Mucosa of descending colon (tissue), 3 donors: ENCODE measurements at regions not wholly inside any gene's neighbourhood (a gene's known extent, or its start where the extent isn't known, plus 50 kb on each side); places are given as distances from the start of the nearest gene placed in this dataset.

Experiments
- ATAC-seq: fragments of 200-7000 bp; cut with Tn5 transposase; one replicate; pipeline ENCODE4 v1.9.1; 2020; ENCODE audit warnings: mild to moderate bottlenecking, moderate library complexity
- DNase-seq, 3 donors: peaks; one replicate each; pipeline ENCODE4 v3.0.0-alpha.2; 2020
- H3K36me3 ChIP-seq: fragments of 200-600 bp; one replicate; pipeline ENCODE4 v1.8.0; 2021; ENCODE audit warnings: low read depth, mild to moderate bottlenecking
- H3K4me1 ChIP-seq: fragments of 200-600 bp; one replicate; pipeline ENCODE4 v1.8.0; 2021; ENCODE audit warnings: low read depth, mild to moderate bottlenecking
- H3K4me3 ChIP-seq: fragments of 200-600 bp; one replicate; pipeline ENCODE4 v1.8.0; 2021; ENCODE audit warnings: mild to moderate bottlenecking
- H3K9me3 ChIP-seq: fragments of 200-600 bp; one replicate; pipeline ENCODE4 v1.8.0; 2021; ENCODE audit warnings: mild to moderate bottlenecking
- CTCF ChIP-seq: fragments of 200-600 bp; IDR thresholded peaks from one replicate; pipeline ENCODE4 v1.8.0; 2022; ENCODE audit warnings: antibody characterized with exemption, mild to moderate bottlenecking
- intact Hi-C, 2 donors: fragments of 100-400 bp; cut with DNase I in 1 of 2; cut with micrococcal nuclease in 1 of 2; formaldehyde crosslinking; loops; one replicate each; pipeline versions ENCODE4 v1.11.0 to v1.11.1; 2022; cut with DNase I, micrococcal nuclease
- donor health status: DM: no; HTN: no; CAD: no; lungs with moderate emphysema.
- donor health status: DM: no; HTN: no; CAD: no.
- donor health status: DM: no; HTN: yes; CAD: no.

GRCh38 chr22:23512721-23513120 lies 67.4 kb downstream of the IGLL1 start:
- ATAC-seq = no peak

GRCh38 chr22:23512348-23512705 lies 67.8 kb downstream of the IGLL1 start:
- intact Hi-C loops = no loop called here
- ATAC-seq = no peak
- Histone ChIP-seq H3K4me3 (no peak overlapping the region), H3K4me1 (no peaks in the 10 kb centered on the region), H3K36me3 (no peaks in the 10 kb centered on the region), H3K9me3 (no peaks in the 10 kb centered on the region)
- TF ChIP-seq CTCF = no peak
- no peak for DNase-seq

More at GRCh38 chr22:23512721-23513120, 67.4 kb downstream of the IGLL1 start:
- no peaks in the 10 kb centered on the region for H3K4me1 ChIP-seq
- TF ChIP-seq CTCF = no peak
- no peak overlapping the region for H3K4me3 ChIP-seq
- no peaks in the 10 kb centered on the region for H3K36me3 ChIP-seq
- intact Hi-C loops = no loop called here
- DNase-seq = no peak
- no peaks in the 10 kb centered on the region for H3K9me3 ChIP-seq

- intact Hi-C loops = no loop called here
- TF ChIP-seq CTCF = no peak
- no peaks in the 10 kb centered on the region for H3K36me3 ChIP-seq
- H3K9me3 ChIP-seq = no peaks in the 10 kb centered on the region
- H3K4me1 ChIP-seq = no peaks in the 10 kb centered on the region
- H3K4me3 ChIP-seq = no peak overlapping the region
- DNase-seq (no peak), ATAC-seq (no peak)
Observed at GRCh38 chr22:23511627-23512347, 68.3 kb downstream of the IGLL1 start.

- no peak for DNase-seq
- intact Hi-C loops = no loop called here
- H3K9me3 ChIP-seq = no peaks in the 10 kb centered on the region
- H3K4me1 ChIP-seq = no peaks in the 10 kb centered on the region
- no peak overlapping the region for H3K4me3 ChIP-seq
- no peak for TF ChIP-seq CTCF
- no peaks in the 10 kb centered on the region for H3K36me3 ChIP-seq
- no peak for ATAC-seq
Observed at GRCh38 chr22:23509571-23510302, 70.4 kb downstream of the IGLL1 start.

GRCh38 chr22:23504516-23504915 lies 75.6 kb downstream of the IGLL1 start:
- Histone ChIP-seq H3K4me3 (no peak overlapping the region), H3K4me1 (no peaks in the 10 kb centered on the region), H3K9me3 (no peaks in the 10 kb centered on the region), H3K36me3 (no peaks in the 10 kb centered on the region)
- no peak for ATAC-seq
- intact Hi-C loops = no loop called here
- no peak for TF ChIP-seq CTCF
- no peak for DNase-seq
